CD4-positive, alpha-beta T cell treated with Interleukin-4 for 4 hours (primary cell): ENCODE measurements at regions not wholly inside any gene's neighbourhood (a gene's known extent, or its start where the extent isn't known, plus 50 kb on each side); places are given as distances from the start of the nearest gene placed in this dataset.
"Not testable (repeated sequence)": the region's sequence is repeated elsewhere in the genome, so short reads cannot be mapped to it uniquely, and the experiment has no call there.

Experiments
- DNase-seq: peaks from one replicate; pipeline ENCODE4 v3.0.0-alpha.2; 2020

DNA sequence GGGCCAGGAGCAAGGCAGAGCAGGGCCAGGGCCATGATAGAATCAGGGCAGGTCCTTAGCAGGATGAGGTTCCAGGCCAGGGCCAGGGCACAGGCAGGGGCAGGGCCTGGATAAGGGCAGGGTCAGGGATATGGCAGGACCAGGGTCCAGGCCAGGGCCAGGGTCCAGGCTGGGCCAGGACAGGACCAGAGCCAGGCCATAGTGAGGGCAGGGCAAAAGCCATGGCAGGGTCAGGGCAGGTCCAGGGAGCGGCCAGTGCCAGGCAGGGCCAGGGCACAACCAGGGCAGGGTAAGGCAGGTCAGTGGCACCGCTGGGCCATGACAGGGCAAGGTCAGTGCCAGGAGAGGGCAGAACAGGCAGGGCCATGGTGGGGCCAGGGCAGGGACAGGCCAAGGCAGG lies 152.2 kb downstream of the LIPI start:
- DNase-seq: no peak

- not testable (repeated sequence) for DNase-seq
Measured at GRCh38 chr21:14057841-14058481, 152.8 kb downstream of the LIPI start.

DNA sequence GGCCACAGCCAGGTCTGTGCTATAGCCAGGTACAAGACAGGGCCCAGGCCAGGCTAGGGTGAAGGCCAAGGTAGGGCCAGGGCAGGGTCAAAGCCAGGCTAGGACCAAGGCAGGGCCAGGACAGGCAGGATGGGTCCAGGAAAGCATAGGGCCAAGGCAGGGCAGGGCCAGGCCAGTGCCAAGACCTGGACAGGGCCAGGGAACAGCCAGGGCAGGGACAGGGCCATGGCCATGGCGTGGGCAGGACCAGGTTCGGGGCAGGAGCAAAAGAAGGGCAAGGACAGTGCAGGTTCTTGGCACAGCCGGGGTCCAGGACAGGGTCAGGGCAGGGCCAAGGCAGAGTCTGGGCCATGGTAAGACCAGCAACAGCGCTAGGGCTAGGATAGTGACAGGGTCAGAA lies 153.4 kb downstream of the LIPI start:
- no peak for DNase-seq

DNA sequence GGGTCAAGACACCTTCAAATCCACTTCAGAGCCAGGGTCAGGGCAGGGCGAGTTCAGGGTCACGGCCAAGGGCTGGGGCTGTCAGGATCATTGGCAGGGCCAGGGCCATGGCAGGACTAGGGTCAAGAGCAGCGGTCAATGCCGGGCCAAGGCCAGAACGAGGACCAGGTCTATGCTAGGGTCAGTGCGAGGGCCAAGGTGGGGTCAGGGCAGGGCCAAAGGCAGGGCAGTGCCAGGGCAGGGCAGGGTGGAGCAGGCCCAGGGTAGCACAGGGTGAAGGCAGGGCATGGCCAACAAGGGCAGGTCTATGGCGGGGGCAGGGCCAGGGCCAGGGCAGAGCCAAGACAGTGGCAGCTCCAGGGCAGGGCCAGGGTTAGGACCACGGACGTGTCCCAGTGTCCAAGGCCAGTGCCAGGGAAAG lies 154.0 kb downstream of the LIPI start:
- DNase-seq: no peak

- not testable (repeated sequence) for DNase-seq
Measured at GRCh38 chr21:14055746-14056515, 154.8 kb downstream of the LIPI start.

- no peak for DNase-seq
Measured at GRCh38 chr21:14054682-14055081, 156.1 kb downstream of the LIPI start.

GRCh38 chr21:14050121-14050520 lies 160.6 kb downstream of the LIPI start:
- no peak for DNase-seq

GRCh38 chr21:14046401-14046800 lies 164.4 kb downstream of the LIPI start:
- no peak for DNase-seq

DNA sequence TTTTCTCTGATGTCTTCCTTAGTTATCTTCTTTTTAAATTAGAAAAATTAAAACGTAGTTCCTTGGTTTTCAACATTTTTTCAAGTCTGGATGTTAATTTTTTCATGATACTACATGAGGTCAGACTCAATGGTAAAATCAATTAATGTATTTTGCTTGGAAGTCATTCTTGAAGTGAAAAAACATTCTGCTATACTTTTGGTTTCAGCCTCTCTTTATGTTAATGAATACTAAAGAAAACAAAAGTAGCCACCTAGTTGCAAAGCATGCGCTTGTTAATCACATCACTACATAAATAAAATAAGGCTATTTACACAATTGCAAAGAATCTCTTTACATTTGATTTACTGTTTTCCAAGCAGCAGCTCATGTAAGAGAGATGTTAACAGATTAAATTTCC lies 170.4 kb downstream of the LIPI start:
- no peak for DNase-seq

DNA sequence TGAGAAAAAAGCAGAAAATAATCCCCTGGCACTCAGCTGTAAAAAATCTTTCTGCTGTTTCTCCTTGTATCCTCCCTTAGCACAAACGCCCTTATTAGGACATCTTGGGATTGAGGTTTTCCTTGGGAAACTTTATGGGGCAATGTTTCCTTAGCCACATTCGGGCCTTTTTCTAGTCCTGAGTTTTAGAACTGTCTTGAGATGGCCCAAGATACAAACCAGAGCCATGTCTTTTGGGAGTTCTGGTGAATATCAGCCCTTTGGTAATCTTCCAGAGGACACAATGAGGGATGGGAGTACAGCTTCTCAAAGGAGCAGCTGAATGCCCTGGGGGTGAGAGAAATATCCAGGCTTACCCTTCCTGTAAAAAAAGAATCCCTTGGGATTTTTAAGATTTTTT lies 182.1 kb downstream of the LIPI start:
- DNase-seq: not testable (repeated sequence)

- DNase-seq: peak; percentile 85
Measured at GRCh38 chr21:14027235-14027869, 183.4 kb downstream of the LIPI start.

DNA sequence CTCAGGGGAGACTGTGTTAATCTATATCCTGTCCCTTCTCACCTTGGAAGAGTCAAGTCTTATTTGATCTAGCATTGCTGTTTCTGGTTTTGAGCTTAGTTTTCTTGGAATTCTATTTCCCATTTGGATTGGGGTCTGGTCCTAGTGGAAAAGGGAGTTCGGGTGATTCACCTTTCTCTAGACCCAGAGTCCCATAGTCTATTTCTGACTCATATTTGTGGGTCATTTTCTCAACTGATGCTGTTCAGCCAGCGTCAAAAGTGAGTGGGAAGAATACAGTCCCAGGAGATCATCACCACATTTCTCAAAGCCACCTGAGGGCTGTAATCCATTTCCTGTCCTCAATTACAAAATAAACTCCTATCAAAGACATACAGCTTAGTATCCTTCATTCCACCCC lies 190.6 kb downstream of the LIPI start:
- not testable (repeated sequence) for DNase-seq

- not testable (repeated sequence) for DNase-seq
Measured at GRCh38 chr21:14015841-14016240, 194.9 kb downstream of the LIPI start.

- not testable (repeated sequence) for DNase-seq
Measured at GRCh38 chr21:14013623-14014498, 196.9 kb downstream of the LIPI start.

GRCh38 chr21:14013056-14013603 lies 197.6 kb downstream of the LIPI start:
- no peak for DNase-seq

DNA sequence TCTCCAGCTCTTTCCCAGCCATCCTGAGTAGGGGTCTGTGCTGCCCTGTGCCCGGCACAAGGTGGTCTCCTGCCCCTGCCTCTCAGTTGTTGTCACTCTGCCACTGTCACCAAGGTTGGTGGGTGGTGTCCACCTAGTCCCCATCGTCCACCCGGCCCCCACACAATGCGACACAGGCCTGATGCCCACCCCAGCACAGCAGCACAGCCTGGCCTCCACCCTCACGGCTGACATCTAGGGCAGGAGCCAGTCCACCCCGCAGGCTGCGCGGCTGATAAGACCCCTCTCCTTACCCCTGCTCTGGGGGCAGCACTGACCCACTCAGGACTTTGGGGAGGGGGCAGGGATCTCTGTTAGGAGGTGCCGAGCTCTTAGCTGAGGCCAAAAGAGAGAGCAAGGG lies 198.3 kb downstream of the LIPI start:
- no peak for DNase-seq

- DNase-seq: not testable (repeated sequence)
Measured at GRCh38 chr21:14011751-14012150, 199.0 kb downstream of the LIPI start.

DNA sequence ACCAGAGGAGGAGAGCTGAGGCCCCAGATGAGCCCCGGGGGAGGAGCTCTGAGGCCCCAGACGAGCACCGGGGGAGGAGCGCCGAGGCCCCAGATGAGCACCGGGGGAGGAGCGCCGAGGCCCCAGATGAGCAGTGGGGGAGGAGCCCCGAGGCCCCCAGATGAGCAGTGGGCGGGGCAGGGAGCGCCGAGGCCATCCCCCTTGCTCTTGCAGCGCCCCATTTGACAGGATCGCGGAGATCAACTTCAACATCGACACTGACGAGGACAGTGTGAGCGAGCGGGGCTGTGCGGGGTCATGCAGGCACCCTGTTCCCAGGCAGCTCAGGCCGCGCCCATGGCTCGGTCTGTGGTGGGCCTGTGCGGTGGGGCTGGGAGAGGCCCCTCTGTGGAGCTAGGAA lies 199.6 kb downstream of the LIPI start:
- DNase-seq: not testable (repeated sequence)

DNA sequence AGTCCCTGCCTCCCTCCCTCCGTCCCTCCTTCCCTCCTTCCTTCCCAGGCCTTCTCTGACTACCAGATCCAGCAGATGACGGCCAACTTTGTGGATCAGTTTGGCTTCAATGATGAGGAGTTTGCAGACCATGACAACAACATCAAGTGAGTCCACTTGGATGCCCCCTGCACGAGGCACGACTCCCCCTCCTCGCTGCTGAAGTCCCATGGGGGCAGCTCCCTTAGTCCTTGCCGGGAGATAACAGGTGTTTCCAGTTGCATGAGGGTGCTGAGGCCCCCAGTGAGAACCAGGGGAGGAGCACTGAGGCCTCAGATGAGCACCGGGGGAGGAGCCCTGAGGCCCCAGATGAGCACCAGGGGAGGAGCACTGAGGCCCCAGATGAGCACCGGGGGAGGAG lies 200.0 kb downstream of the LIPI start:
- DNase-seq: no peak

DNA sequence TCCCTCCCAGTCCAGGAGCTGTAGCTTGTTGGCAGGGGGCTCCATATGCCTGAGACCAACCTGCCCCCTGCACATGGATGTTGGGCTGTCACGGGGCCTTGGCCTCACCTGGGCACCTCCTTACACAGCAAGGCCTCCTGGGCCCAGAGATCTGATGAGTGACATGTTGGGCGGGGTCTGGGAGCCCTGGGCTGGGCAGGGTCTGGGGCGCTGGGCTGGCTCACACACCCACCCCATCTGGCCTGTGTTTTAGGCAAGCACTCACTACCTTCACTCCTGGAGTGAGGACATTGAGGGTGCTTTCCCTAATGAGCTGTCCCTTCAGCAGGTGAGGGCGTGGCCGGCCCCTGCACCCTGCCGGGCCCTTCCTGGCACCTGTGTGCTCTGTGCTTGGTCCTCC lies 200.8 kb downstream of the LIPI start:
- DNase-seq: not testable (repeated sequence)

GRCh38 chr21:14009238-14009981 lies 201.3 kb downstream of the LIPI start:
- DNase-seq: not testable (repeated sequence)

- DNase-seq: not testable (repeated sequence)
Measured at GRCh38 chr21:14008436-14008835, 202.3 kb downstream of the LIPI start.
